ENCODE measurements at regions not wholly inside any gene's neighbourhood (a gene's known extent, or its start where the extent isn't known, plus 50 kb on each side); places are given as distances from the start of the nearest gene placed in this dataset.

DNA sequence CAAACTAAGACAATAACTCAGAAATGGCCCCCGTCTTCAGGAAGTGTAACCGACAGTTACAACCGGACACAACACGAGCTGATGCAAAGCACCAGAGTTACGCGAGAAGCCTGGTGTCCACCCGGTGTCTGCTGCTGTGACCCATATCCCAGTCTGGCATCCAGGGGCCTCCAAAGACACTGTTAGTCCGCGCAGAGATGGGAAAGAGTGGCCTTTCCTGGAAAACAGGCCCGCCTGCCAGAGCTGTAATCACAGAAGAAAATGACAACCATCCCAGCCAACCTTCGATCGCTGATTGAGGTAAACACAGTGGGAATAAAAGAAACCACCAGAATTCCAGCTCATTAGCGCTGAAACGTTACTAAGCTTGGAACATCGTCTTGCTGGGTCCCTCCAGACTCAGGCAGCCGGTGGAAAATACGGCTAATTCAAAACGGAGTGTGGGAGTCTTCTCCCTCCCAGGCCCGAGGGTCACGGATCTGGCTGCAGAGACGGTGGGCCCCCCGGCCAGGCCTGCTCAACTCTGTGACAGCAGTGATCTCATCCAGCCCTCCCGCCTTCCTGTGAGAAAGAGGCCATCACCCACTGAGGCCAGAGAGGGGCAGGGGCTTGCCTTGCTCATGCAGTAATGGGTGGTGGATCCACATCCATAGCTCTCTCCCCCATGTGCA, 273.9 kb upstream of the RTL1 start:
- TF ChIP-seq, protein P1, sequence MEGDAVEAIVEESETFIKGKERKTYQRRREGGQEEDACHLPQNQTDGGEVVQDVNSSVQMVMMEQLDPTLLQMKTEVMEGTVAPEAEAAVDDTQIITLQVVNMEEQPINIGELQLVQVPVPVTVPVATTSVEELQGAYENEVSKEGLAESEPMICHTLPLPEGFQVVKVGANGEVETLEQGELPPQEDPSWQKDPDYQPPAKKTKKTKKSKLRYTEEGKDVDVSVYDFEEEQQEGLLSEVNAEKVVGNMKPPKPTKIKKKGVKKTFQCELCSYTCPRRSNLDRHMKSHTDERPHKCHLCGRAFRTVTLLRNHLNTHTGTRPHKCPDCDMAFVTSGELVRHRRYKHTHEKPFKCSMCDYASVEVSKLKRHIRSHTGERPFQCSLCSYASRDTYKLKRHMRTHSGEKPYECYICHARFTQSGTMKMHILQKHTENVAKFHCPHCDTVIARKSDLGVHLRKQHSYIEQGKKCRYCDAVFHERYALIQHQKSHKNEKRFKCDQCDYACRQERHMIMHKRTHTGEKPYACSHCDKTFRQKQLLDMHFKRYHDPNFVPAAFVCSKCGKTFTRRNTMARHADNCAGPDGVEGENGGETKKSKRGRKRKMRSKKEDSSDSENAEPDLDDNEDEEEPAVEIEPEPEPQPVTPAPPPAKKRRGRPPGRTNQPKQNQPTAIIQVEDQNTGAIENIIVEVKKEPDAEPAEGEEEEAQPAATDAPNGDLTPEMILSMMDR (CRISPR knock-in tag; IDR thresholded peaks at IDR 0.05): no peak
- no peak for TF ChIP-seq ZNF709 (CRISPR knock-in tag; IDR thresholded peaks at IDR 0.05)
- TF ChIP-seq ZNF550 (CRISPR knock-in tag; IDR thresholded peaks at IDR 0.05; ENCODE audit: borderline replicate concordance): no peak
- no peak for TF ChIP-seq SP1 (IDR thresholded peaks at IDR 0.05)
- TF ChIP-seq SP1 (CRISPR knock-in tag; IDR thresholded peaks at IDR 0.05): no peak
- TF ChIP-seq TCF12 (IDR thresholded peaks at IDR 0.05): no peak
- TF ChIP-seq TCF12 (CRISPR knock-in tag; IDR thresholded peaks at IDR 0.05): no peak
- no peak for TF ChIP-seq ZKSCAN1 (IDR thresholded peaks at IDR 0.05; ENCODE audit: low read length)
- no peak for TF ChIP-seq HNRNPK (IDR thresholded peaks at IDR 0.05; ENCODE audit: low read depth, low read length, poor library complexity, severe bottlenecking)
- no peak for TF ChIP-seq RBFOX2 (IDR thresholded peaks at IDR 0.05; ENCODE audit: low read depth, low read length)
